ENCODE measurements at regions not wholly inside any gene's neighbourhood (a gene's known extent, or its start where the extent isn't known, plus 50 kb on each side); places are given as distances from the start of the nearest gene placed in this dataset.
"Not testable (repeated sequence)": the region's sequence is repeated elsewhere in the genome, so short reads cannot be mapped to it uniquely, and the experiment has no call there.

DNA sequence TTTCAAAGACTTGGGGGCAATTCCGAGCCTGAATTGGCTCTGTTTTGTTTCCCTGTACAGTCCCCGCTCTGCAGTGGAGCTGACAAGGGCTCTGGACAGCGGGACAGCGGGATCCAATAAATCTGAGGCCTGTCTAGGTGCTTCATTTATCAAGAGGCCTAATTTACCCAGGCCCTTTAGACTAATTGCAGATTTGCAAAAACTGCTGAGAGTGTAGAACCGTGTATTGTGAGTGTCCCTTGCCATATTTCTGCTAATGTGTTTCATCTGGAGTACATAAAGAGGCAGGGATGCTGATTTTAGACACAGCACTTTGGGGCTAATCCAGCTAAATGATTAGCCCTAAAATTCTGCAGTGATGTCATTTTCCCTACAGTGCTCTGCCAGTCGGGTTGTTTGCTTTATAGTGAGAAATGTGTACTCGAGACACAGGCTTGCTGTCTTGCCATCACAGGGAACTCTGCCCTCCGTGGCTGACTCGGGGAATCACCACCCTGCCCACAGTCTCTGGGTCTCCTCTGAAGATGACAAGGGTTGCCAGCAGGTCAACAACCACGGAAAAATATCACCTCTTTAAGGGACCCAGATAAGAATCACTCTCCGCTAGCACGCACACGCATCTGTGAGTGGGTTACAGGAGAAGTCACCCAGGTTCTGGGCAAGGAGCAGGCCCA lies 592.0 kb downstream of the BNC2 start:
- no peak for DNase-seq (ENCODE audit: low read depth)

DNA sequence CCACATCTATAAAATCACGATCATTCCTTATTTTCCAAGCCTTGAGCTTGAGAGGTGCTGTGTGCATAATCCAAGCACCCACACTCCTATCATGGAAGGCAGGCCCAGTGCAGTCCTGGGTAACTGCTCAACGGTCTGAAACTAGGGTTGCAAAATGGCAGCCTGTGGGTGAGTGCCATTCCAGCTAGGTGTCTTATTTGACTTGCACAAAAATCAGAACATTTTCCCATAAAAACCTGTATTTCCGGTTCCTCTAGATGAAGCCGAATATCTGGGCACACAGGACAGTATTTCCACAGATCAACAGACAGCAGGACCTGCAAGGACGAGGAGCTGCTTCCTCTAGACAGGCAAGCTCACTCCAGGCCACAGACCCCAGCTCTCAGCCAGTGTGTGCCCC lies 588.8 kb downstream of the BNC2 start:
- no peak for DNase-seq (ENCODE audit: low read depth)

DNA sequence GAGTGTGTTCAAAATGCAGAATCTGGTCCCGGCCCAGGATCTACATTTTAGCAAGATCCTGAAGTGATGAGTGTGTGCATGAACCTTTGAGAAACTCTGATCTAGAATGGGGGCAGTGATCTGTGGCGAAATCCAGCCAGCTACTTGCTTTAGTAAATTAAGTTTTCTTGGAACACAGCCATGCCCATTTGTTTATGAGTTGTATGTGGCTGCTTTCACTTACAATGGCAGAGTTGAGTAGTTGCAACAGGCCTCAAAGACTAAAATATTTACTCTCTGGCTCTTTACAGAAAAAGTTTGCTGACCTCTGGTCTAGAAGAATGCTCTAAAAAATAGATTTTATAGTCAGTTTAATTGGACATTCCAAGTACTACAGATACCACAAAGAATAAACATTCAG lies 588.3 kb downstream of the BNC2 start:
- DNase-seq (ENCODE audit: low read depth) = peak; percentile 55

DNA sequence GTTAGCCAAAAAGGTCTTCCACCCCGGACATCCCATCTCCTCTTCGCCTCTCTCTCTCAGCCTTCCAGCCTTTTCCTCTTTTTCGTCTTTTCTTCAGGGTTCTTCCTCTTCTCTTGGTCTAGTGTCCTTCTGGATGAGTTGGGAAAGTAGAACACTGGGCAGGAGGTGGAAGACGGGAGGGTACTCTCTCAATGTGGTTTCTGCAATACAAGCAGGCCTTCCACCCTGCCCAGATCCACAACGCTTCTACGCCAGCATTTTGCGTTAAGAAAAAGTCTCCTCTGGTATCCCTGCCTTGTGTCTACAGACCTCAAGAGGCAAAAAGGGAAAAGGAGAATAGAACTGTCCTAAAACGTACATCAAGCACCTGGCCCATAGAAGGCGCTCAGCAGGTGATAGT lies 587.8 kb downstream of the BNC2 start:
- DNase-seq (ENCODE audit: low read depth) = no peak

DNA sequence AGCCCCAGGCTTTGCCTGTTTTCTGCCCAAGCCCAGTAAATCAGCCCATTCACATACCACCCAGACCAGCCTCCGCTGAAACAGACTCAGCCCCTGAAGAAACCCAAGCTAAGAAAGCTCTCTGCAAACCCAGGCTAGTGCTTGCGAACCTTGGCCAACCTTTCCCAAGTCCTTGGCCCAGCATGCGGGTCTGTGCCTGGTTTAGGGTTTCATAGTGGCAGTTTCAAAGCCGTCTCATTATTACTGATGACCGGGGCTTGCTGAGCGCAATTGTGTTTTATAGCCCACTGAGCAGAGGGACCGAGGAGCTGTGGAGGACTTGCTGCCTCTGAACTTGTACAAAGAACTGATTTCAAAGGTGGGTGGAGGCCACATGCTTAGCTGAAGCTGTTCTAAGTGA lies 584.3 kb downstream of the BNC2 start:
- DNase-seq (ENCODE audit: low read depth) = no peak

DNA sequence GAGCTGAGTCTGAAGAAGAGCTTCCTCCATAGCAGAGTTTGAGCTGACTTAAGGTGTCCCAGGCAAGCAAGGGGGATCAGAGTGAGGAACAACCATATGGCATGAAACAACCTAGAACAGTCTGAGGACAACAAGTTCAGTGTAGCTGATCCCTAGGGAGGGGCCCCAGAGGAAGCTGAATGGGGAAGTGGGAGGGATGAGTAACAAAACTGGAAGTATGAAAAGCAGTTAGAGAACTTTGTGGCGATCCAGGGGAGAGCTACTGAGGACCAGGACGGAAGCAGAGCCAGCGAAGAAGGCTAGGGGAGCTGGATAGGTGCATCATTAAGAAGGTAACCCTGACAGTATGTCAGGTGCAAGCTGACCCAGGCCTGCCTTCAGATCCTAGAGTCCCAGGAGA lies 580.8 kb downstream of the BNC2 start:
- no peak for DNase-seq (ENCODE audit: low read depth)

DNA sequence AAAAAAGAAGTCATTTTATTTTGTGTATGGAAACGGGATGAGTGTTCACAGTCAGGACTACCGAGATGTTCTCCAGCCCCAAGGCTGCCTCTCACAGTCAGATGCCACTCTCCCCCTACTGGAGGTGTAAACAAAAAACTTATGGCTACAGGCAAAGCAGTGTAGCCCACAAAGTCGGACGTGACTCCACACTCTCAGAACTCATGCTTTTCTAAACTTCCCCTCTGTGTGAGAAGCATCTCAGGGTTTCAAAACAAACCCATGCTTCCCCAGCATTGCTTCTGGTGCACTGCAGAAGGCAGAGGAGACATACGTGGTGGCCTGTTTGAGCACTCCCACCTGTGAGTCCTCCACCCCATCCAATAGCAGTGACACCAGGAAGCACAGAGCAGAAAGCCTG lies 580.3 kb downstream of the BNC2 start:
- DNase-seq (ENCODE audit: low read depth) = no peak

DNA sequence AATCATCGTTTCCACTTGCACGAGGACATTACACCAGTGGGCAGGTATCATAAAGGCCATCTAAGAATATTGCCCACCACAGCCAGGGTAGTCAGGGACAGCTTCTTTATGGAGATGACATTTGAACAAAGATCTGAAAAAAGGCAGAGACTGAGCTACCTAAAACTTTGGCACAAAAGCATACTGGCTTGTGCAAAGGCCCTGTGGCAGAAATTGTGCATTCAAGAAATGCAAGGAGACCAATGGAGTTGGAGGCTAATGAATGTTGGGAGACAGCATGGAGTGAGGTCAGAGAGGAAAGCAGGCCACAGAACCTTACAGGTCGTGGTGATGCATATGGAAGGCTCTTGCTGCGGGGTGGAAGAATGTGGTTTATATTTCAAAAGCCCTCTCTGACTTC lies 578.5 kb downstream of the BNC2 start:
- DNase-seq (ENCODE audit: low read depth) = no peak

DNA sequence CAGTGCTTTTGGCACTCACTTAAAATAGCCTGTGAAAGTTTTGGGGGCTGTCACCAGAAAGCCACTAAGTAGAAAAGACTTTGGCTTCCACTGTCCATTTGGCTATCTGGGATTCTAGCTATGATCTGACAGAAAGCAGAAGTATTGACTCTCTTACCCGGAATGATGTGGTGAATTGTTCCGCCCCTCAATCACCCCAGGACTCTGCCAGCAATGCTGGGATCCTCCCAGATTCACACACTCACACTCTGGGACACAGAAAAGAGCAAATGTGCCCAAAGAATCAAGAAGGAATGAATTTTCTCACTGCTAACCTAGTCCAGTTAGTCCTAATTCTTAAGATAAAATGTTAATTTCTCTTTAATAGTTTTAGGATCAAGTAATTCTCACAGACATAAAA lies 576.9 kb downstream of the BNC2 start:
- no peak for DNase-seq (ENCODE audit: low read depth)

DNA sequence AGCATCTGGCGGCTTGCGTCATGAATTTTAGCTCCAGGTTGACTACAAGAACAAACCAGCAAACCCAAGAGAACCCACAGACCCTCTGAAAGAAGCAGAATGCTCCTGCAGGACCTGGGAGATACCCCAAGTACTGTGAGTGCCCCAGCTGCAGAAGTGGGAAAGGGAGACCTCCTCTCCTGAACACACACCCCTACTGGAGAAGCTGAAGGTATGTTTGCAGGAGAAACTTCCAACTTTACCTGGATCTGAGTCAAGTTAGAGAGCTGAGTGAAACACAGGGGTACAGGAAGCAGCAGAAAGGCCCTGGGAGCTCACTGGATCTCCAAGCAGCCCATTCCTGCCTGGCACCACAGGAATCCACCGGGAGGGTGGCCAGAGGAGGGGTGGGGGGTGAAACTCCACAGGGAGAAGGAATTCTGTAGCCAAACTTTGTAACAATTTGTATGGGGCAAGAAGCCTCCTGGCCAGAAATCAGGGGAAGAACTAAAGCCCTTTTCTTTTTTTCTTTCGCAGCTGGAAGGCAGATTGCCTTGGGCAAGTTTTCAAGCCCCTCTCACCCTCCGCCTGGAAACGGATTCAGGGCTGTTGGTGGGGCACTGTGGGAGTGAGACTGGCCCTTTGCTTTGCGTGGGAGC lies 576.2 kb downstream of the BNC2 start:
- no peak for DNase-seq (ENCODE audit: low read depth)

DNA sequence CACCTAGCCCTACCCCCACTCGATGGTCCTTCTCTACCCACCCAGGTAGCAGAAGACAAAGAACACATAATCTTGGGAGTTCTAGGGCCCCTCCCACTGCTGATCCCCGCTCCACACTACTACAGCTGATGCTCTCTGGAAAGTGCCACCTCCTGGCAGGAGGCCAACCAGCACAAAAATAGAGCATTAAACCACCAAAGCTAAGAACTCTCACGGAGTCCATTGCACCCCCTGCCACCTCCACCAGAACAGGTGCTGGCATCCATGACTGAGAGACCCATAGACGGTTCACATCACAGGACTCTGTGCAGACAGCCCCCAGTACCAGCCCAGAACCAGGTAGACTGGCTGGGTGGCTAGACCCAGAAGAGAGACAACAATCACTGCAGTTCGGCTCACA lies 575.5 kb downstream of the BNC2 start:
- not testable (repeated sequence) for DNase-seq (ENCODE audit: low read depth)

DNA sequence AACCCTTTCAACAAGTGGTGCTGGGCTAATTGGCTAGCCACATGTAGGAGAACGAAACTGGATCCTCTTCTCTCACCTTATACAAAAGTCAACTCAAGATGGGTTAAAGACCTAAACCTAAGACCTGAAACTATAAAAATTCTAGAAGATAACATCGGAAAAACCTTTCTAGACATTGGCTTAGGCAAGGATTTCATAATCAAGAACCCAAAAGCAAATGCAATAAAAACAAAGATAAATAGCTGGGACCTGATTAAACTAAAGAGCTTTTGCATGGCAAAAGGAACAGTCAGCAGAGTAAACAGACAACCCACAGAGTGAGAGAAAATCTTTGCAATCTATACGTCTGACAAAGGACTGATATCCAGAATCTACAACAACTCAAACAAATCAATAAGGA lies 571.1 kb downstream of the BNC2 start:
- DNase-seq (ENCODE audit: low read depth) = not testable (repeated sequence)

DNA sequence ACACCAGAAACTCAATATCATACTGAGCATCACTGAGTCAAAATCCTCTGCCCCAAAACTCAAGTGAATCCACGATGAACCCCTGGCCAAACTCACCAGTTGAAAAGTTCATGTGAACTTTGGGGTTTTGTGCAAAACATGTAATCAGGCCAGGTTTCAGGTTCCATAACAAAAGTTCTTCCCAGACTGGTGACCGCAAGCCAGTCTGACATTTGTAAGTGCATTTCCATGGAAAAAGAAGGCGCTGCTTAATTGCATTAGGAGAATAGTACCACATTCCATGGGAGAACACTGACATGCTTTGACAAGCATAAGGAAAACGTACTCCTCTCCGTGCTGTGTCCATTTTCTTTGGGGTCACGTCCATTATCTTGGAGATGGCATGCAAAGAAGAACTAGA lies 567.0 kb downstream of the BNC2 start:
- no peak for DNase-seq (ENCODE audit: low read depth)

DNA sequence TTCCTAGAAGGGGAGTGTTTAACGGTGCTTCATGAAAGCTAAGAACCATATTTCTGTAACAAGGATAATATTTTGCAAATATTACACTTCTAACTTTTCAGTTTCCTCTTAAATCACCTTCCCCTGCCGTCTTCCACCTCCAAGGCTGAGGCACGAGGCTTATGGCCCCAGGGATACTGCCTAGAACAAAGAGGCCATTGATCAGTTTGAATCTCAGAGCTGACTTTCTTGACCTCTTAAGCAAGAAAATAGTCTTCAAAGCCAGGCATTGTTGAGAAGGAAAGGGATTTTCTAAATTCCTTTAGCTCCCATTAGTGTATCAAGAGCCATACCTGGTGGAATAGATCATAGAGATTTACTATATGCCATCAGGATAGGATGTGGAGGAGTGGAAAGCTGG lies 566.2 kb downstream of the BNC2 start:
- no peak for DNase-seq (ENCODE audit: low read depth)

DNA sequence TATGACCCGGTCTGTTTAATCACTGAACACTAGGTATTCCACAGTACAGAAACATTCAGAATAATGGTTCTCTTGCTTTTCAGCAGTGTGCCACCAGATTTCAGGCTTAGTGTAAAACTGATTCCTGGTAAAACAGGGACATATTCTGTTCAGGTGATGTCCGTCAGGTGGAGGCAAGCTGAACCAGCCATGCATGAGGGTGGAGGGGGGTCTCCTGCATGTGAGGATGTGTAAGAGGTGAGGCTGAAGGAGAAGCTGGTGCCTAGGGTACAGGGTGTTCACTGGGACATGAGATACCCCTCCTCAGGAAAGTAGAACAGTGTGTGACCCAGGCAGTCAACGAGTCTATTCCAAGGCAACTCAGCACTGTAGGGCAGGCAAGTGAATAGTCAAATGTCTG lies 563.9 kb downstream of the BNC2 start:
- DNase-seq (ENCODE audit: low read depth) = no peak

DNA sequence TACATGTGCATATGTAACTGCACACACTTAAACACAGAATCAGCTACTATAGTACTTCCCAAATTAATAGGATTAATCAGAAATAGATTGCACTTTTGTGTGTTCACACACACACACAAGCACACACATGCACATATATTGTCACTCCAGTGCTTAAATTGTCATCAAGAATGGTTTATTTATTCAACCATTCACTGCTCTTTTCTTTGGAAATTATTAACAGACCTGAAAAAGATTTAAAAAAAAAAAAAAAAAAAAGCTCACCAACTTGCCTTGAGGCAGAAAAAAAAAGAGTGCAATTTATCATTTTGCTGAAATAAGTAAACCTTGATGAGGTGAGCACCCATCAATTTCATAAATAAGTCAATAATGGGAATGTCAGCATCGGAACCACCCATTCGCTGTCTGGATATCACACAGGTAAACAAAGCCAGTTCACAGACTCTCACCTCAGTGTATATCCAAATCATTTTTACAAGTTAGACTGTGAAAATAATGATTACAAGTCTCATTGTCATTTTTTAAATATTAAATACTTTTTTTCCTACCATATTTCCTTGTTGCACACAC lies 562.8 kb downstream of the BNC2 start:
- no peak for DNase-seq (ENCODE audit: low read depth)

DNA sequence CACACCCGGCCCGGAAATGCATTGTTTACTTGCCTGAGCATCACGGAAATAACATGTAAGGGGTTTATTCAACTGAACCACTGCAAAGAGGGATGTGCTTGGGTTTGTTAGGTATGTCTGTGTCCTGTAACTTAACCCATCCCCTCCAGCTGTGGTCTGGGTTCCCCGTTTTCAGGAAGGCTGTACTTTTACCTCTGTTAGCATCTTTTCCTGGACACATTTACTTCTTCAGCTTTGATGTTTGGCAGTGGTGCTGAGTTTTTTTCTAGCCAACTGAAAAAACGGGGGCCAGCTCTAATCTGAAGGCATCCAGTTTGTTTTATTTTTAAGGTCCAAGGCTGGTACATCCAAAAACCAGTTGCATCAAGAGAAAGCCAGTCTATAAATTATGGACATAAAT lies 561.8 kb downstream of the BNC2 start:
- no peak for DNase-seq (ENCODE audit: low read depth)

DNA sequence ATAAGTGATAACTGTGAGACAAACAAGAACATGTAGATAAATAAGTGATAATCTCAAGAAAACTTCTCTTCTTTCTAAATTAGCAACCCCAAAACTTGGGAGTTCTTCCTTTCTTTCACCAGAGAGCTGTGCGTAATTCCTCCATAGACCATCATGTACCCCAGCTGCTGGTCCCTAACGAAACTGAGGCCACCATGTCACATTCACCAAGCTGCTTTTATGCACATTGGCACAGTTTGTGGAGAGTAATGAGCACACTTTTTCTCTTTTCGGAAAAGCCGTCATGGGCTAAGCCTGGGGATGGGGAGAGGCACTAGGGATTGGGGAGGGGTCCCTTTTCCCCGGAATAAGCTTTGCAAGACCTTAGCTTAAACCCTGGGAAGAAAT lies 561.4 kb downstream of the BNC2 start:
- no peak for DNase-seq (ENCODE audit: low read depth)

DNA sequence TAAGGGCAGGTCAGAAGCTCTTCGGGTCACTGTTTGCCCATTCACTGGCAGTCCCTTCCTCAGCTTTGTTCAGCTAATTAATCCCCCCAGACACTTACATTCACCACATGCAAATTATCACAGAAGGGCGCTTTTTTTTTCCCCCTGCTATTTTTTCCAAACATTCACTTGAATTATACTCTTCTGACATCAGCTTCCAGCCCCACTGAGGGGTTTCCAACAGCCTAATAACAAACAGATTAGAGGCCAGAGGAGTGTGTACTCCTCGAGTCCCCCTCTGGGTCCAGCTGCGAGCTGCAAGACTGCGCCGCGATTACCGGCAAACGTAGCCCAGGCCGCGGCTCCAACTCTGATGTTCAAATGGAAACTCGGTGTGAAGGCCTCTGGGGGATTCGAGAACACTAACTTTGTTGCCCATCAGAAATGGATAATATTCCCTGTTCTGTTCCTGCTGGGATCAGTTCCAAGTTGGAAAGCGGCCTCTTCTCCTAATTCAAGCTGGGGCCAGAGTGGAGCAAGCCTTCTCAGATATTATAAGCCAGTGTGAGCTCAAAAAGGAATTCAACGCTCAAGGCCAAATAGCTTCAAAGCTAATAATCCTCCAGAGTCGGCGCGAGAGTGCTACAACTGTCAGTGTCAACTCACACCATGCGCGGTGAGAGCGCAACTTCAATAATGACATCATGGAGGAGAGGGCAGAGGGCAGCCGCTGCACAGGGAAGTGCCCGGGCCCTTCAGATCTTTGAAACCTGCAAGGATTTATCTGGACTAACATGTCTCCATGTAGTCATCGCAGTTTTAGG lies 560.8 kb downstream of the BNC2 start:
- no peak for DNase-seq (ENCODE audit: low read depth)

DNA sequence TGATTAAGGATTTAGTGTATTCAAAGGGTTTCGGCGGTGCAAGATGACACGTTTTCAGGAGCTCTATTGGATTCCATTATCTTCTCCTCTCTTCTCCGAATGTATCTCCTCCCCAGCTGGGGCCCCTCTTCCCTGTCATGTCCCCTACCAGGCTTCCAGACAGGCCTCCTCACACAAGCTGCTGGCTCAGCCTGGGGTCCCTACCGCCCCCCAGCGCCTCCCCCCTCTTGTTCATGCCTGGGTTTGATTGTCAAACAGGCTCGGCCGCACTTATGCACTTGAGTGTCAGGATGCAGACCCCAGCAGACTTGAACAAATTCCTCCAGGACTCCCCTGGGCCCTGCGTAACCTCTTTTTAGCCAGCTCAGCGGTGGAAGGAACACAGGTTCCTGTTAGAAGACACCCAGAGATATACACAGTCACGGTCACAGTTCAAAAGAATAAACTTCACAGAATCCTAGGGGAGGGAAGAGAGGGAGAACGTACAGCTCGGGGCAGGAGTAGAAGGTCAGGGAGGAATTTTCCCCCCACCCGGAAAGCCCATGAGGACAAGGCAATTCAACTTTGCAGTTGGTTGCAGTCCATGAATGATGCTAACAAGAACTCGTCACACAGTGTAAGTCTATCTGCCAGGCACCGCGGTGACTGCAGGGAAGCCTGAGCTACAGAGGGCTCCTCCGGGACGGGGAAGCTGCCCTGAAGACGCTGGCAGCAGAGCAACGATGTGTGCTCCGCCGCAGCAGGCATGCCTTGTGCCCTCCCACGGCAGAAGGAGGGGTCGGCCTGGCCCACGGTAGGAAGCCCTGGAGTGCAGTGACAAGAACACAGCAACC lies 560.0 kb downstream of the BNC2 start:
- no peak for DNase-seq (ENCODE audit: low read depth)

DNA sequence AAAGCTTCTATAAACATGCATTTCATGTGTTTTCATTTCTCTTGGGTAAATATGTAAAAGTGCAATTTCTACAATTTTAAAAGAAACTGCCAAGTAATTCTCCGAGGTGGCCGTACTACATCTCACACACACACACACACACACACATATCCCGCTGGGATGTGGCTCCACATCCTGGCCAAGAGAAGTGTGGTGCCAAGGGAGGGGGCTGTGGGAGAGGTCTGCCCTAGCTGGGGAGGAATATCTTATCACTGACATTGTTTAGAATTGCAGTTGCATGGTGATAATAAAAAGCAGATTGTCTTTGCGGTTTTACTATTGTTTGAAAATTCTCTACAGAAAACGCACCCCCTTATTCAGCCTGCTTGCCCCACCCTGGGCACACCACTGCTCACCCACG lies 558.4 kb downstream of the BNC2 start:
- DNase-seq (ENCODE audit: low read depth) = no peak

DNA sequence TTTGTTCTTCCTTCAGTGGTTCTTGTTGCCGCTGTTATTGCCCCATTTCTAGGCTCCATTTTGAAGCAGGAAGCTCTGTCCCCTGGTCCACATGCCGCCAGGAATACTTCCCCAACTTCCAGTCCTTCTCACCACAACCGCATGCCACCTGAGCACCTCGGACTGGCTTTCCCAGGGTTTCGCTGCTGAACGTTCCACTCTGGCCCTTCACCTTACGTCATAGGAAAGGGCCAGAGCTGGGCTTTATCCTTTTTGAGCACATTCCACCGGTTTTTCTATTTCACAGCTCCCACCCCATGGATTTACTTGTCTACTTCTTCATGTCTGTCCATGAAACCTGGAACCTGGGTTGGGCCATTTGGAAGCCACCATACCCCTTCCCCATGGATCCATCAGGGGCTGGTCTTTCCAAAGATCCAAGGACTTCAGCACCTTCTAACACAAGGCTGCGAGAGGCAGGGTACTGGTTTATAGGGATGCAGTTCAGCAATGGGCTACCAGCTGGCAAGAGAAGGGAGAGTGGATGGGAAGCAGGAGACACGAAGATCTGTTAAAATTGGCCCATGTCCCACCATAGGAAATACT lies 557.4 kb downstream of the BNC2 start:
- no peak for DNase-seq (ENCODE audit: low read depth)

All from GM04504 (cell line).